GM12892 (cell line): ENCODE measurements at regions not wholly inside any gene's neighbourhood (a gene's known extent, or its start where the extent isn't known, plus 50 kb on each side); places are given as distances from the start of the nearest gene placed in this dataset.

Experiments
- POLR2A ChIP-seq: IDR thresholded peaks from 2 replicates; pipeline ENCODE4 v1.6.1; 2011; ENCODE audit warnings: low read depth, low read length, control low read depth
- POLR2AphosphoS5 ChIP-seq: IDR thresholded peaks from 2 replicates; pipeline ENCODE4 v1.6.1; 2011; ENCODE audit warnings: low read depth, low read length, control low read depth

GRCh38 chr12:47520029-47520428 lies 185.8 kb downstream of the RPAP3 start:
- TF ChIP-seq POLR2AphosphoS5 (no peak), POLR2A (no peak)
